ENCODE measurements at regions not wholly inside any gene's neighbourhood (a gene's known extent, or its start where the extent isn't known, plus 50 kb on each side); places are given as distances from the start of the nearest gene placed in this dataset.

GRCh38 chr17:72477491-72477890, 356.7 kb downstream of the SOX9 start:
- Histone ChIP-seq H3K79me2 (ENCODE audit: control insufficient read depth, insufficient read depth, low read length) (no peaks in the 10 kb centered on the region), H3K27me3 (ENCODE audit: control insufficient read depth in 2 of 2, insufficient read depth in 2 of 2, low read length in 2 of 2) (no peaks in the 10 kb centered on the region), H4K20me1 (replicated peaks; ENCODE audit: control insufficient read depth, extremely low read depth, insufficient read depth, low read length) (no peaks in the 10 kb centered on the region), H3K4me3 (replicated peaks in 1 of 3; ENCODE audit: insufficient read depth in 1 of 3, low read depth in 1 of 3, low read length in 3 of 3) (no peak overlapping the region), H3K36me3 (ENCODE audit: control insufficient read depth in 2 of 2, extremely low read depth in 1 of 2, insufficient read depth in 2 of 2, low read length in 2 of 2) (no peaks in the 10 kb centered on the region), H3K27ac (ENCODE audit: insufficient read depth, low read depth, low read length) (no peak overlapping the region), H3K9ac (replicated peaks; ENCODE audit: extremely low read depth, insufficient read depth, low read length) (no peak overlapping the region), H3K9me1 (replicated peaks; ENCODE audit: control insufficient read depth, extremely low read depth, insufficient read depth, low read length) (no peaks in the 10 kb centered on the region), H3K9me3 (replicated peaks; ENCODE audit: control insufficient read depth, insufficient read depth, low read length) (peaks cover 2% of the 10 kb centered on the region), H2AFZ (ENCODE audit: low read depth, low read length) (no peak overlapping the region), H3K4me1 (ENCODE audit: control insufficient read depth, extremely low read depth, insufficient read depth, low read length) (no peaks in the 10 kb centered on the region), H3K4me2 (ENCODE audit: insufficient read depth, low read length) (no peak overlapping the region)
- TF ChIP-seq, protein P1, sequence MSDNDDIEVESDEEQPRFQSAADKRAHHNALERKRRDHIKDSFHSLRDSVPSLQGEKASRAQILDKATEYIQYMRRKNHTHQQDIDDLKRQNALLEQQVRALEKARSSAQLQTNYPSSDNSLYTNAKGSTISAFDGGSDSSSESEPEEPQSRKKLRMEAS (IDR thresholded peaks at IDR 0.05; ENCODE audit: insufficient read depth, insufficient read length), result no peak
- FAIRE-seq (no peak), DNase-seq (ENCODE audit: low read depth, low spot score) (no peak)
- intact Hi-C loops (cut with micrococcal nuclease), result no loop called here
- dilution Hi-C loops (cut with MboI; ENCODE audit: extremely low pct_ligation_motif_present, low sequenced_read_pairs), result no loop called here
- no TSS peak for BruUV-seq (replicated peaks)
- ChIA-PET CTCF (no interaction called here), POLR2A (no interaction called here)

DNA sequence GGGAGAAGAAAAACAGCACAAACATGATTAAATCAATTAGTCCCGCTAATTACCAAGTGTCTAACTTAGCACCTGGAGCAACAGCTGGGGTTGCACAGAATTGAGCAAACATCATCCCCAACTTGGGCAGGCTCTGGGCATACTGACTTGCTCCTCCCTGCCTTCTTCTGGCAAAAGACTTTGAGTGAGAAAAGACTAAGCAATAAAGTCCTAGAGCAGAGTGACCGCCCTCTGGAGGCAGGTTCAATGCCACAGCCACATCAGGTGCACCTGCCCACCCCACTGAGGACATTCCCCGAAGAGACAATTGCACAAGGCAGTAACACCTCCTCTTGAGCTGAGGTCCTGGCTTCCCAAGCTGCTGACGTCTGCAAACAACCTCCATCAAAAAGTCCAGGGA, 358.3 kb downstream of the SOX9 start:
- H3K9me1 ChIP-seq (replicated peaks; ENCODE audit: control insufficient read depth, extremely low read depth, insufficient read depth, low read length), result no peaks in the 10 kb centered on the region
- H3K4me1 ChIP-seq (ENCODE audit: control insufficient read depth, extremely low read depth, insufficient read depth, low read length), result no peaks in the 10 kb centered on the region
- ChIA-PET POLR2A (no interaction called here), CTCF (no interaction called here)
- DNase-seq (ENCODE audit: low read depth, low spot score) (no peak), FAIRE-seq (no peak)
- H3K27me3 ChIP-seq (ENCODE audit: control insufficient read depth in 2 of 2, insufficient read depth in 2 of 2, low read length in 2 of 2), result no peaks in the 10 kb centered on the region
- H3K4me3 ChIP-seq (replicated peaks in 1 of 3; ENCODE audit: insufficient read depth in 1 of 3, low read depth in 1 of 3, low read length in 3 of 3), result no peak overlapping the region
- no peaks in the 10 kb centered on the region for H3K36me3 ChIP-seq (ENCODE audit: control insufficient read depth in 2 of 2, extremely low read depth in 1 of 2, insufficient read depth in 2 of 2, low read length in 2 of 2)
- intact Hi-C loops (cut with micrococcal nuclease), result no loop called here
- TF ChIP-seq, protein P2, sequence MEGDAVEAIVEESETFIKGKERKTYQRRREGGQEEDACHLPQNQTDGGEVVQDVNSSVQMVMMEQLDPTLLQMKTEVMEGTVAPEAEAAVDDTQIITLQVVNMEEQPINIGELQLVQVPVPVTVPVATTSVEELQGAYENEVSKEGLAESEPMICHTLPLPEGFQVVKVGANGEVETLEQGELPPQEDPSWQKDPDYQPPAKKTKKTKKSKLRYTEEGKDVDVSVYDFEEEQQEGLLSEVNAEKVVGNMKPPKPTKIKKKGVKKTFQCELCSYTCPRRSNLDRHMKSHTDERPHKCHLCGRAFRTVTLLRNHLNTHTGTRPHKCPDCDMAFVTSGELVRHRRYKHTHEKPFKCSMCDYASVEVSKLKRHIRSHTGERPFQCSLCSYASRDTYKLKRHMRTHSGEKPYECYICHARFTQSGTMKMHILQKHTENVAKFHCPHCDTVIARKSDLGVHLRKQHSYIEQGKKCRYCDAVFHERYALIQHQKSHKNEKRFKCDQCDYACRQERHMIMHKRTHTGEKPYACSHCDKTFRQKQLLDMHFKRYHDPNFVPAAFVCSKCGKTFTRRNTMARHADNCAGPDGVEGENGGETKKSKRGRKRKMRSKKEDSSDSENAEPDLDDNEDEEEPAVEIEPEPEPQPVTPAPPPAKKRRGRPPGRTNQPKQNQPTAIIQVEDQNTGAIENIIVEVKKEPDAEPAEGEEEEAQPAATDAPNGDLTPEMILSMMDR (IDR thresholded peaks at IDR 0.05; ENCODE audit: extremely low read depth in 1 of 2, insufficient read depth in 1 of 2, low read depth in 1 of 2, low read length in 2 of 2), result no peak
- TF ChIP-seq, protein P1 (IDR thresholded peaks at IDR 0.05; ENCODE audit: insufficient read depth, insufficient read length), result no peak
- no peak for TF ChIP-seq POLR2A (IDR thresholded peaks at IDR 0.05; ENCODE audit: low read depth, low read length)
- TF ChIP-seq JUN (IDR thresholded peaks at IDR 0.05; ENCODE audit: borderline replicate concordance, insufficient read depth, insufficient read length, low read depth), result no peak
- H2AFZ ChIP-seq (ENCODE audit: low read depth, low read length), result no peak overlapping the region
- no TSS peak for BruUV-seq (replicated peaks)
- H3K4me2 ChIP-seq (ENCODE audit: insufficient read depth, low read length), result no peak overlapping the region
- H4K20me1 ChIP-seq (replicated peaks; ENCODE audit: control insufficient read depth, extremely low read depth, insufficient read depth, low read length), result no peaks in the 10 kb centered on the region
- H3K9ac ChIP-seq (replicated peaks; ENCODE audit: extremely low read depth, insufficient read depth, low read length), result no peak overlapping the region
- no peaks in the 10 kb centered on the region for H3K79me2 ChIP-seq (ENCODE audit: control insufficient read depth, insufficient read depth, low read length)
- dilution Hi-C loops (cut with MboI; ENCODE audit: extremely low pct_ligation_motif_present, low sequenced_read_pairs), result no loop called here
- peaks cover 2% of the 10 kb centered on the region for H3K9me3 ChIP-seq (replicated peaks; ENCODE audit: control insufficient read depth, insufficient read depth, low read length)
- no peak overlapping the region for H3K27ac ChIP-seq (ENCODE audit: insufficient read depth, low read depth, low read length)
